PFSK-1 (cell line): ENCODE measurements at regions not wholly inside any gene's neighbourhood (a gene's known extent, or its start where the extent isn't known, plus 50 kb on each side); places are given as distances from the start of the nearest gene placed in this dataset.

Source experiments
- FOXP2 ChIP-seq: optimal IDR thresholded peaks from 2 replicates; pipeline ENCODE3; 2011; ENCODE audit warnings: borderline replicate concordance, control low read depth, inconsistent platforms; ENCODE audit not compliant: insufficient read depth; ENCODE audit errors: extremely low read length, extremely low read depth
- POLR2AphosphoS5 ChIP-seq: IDR thresholded peaks from 2 replicates; pipeline ENCODE4 v1.6.1; 2012; ENCODE audit warnings: low read depth, mild to moderate bottlenecking, control low read depth, low read length, moderate library complexity

DNA sequence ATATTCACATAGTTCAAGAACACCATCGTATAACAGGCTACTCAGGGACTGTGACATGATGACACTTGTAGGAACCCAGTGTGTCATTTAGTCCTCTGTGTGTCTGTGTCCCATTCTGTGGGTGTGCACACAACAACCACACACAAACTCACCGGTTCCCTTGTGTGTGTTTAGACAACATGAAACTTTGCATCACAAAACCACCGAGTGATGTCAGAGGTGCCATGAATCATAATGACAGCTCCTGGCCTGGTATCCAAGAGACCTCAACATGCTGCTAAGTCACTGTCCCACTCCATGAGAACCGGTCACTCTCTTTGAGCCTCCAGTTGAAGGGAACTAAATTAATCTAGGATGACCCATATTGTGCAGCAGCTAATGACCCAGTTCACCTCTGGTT, 421.3 kb downstream of the PREX1 start:
- TF ChIP-seq FOXP2 (no peak), POLR2AphosphoS5 (no peak)
